T-cell (primary cell): ENCODE measurements at regions not wholly inside any gene's neighbourhood (a gene's known extent, or its start where the extent isn't known, plus 50 kb on each side); places are given as distances from the start of the nearest gene placed in this dataset.

ENCODE experiments used
- ATAC-seq, 4 experiments: fragments of 200-7000 bp in 3 of 4; fragments of 150-1000 bp in 1 of 4; cut with Tn5 transposase; replicated peaks in 1 of 4; 1 replicate in 3 of 4; 2 replicates in 1 of 4; pipeline ENCODE4 v1.10.0; 2021; ENCODE audit warnings: moderate library complexity in 3 of 4, mild to moderate bottlenecking in 2 of 4, moderate number of reproducible peaks in 1 of 4
- CTCF ChIA-PET, 2 donors: fragments of 300-600 bp; sonication (Branson Sonifier 250); formaldehyde crosslinking; loops; one replicate each; lab custom pipeline; 2022; ENCODE audit warnings: antibody characterized with exemption in 2 of 2; lab: Charles Lee
- POLR2A ChIA-PET, 2 donors: fragments of 300-600 bp; sonication (Branson Sonifier 250); formaldehyde crosslinking; loops; one replicate each; lab custom pipeline; 2022; ENCODE audit warnings: antibody characterized with exemption in 2 of 2; lab: Charles Lee
- DNase-seq, 35 experiments: peaks; one replicate each; pipeline versions ENCODE4 v3.0.0 to v3.0.0-alpha.2; 2013 to 2023
- H3K27ac ChIP-seq: one replicate; pipeline ENCODE4 v1.5.1; 2013; ENCODE audit warnings: low read length
- H3K27me3 ChIP-seq, 2 experiments: replicated peaks in 1 of 2; 1 replicate in 1 of 2; 2 replicates in 1 of 2; pipeline versions ENCODE4 v1.6.1 to v1.7.0; 2013; ENCODE audit warnings: low read length in 1 of 2, mixed read lengths in 1 of 2; ENCODE audit not compliant: control insufficient read depth in 2 of 2, insufficient read depth in 2 of 2; ENCODE audit errors: extremely low read depth in 1 of 2
- H3K36me3 ChIP-seq, 2 donors: 1 replicate in 1 of 2; 2 replicates in 1 of 2; pipeline versions ENCODE4 v1.6.1 to v1.7.0; 2013; ENCODE audit warnings: low read length in 1 of 2; ENCODE audit not compliant: control insufficient read depth in 2 of 2, insufficient read depth in 1 of 2; ENCODE audit errors: extremely low read depth in 1 of 2
- H3K4me1 ChIP-seq, 2 experiments: 1 replicate in 1 of 2; 2 replicates in 1 of 2; pipeline versions ENCODE4 v1.6.1 to v1.7.0; 2013; ENCODE audit warnings: low read length in 2 of 2, mixed read lengths in 1 of 2; ENCODE audit not compliant: insufficient read depth in 2 of 2, control insufficient read depth in 1 of 2; ENCODE audit errors: extremely low read depth in 1 of 2
- H3K4me3 ChIP-seq, 2 donors: 1 replicate in 1 of 2; 2 replicates in 1 of 2; pipeline versions ENCODE4 v1.5.1 to v1.7.0; 2013; ENCODE audit warnings: mild to moderate bottlenecking in 2 of 2, low read length in 1 of 2, moderate library complexity in 1 of 2; ENCODE audit not compliant: control insufficient read depth in 1 of 2; ENCODE audit errors: extremely low read depth in 1 of 2
- H3K9me3 ChIP-seq: 2 replicates; pipeline ENCODE4 v1.7.0; 2013
- H3K27ac Mint-ChIP-seq, 2 donors: one replicate each; pipeline ENCODE4 v1.8.0; 2020 to 2021; ENCODE audit warnings: mild to moderate bottlenecking in 2 of 2, mixed read lengths in 2 of 2
- H3K27me3 Mint-ChIP-seq, 2 donors: one replicate each; pipeline ENCODE4 v1.8.0; 2021 to 2022; ENCODE audit warnings: mixed read lengths in 2 of 2
- H3K36me3 Mint-ChIP-seq: one replicate; pipeline ENCODE4 v1.8.0; 2021; ENCODE audit warnings: mixed read lengths
- H3K4me1 Mint-ChIP-seq, 3 donors: one replicate each; pipeline ENCODE4 v1.8.0; 2020 to 2022; ENCODE audit warnings: mixed read lengths in 3 of 3, mild to moderate bottlenecking in 1 of 3
- H3K4me3 Mint-ChIP-seq, 3 donors: one replicate each; pipeline ENCODE4 v1.8.0; 2020 to 2022; ENCODE audit warnings: mild to moderate bottlenecking in 3 of 3, mixed read lengths in 3 of 3, moderate library complexity in 3 of 3
- H3K9me3 Mint-ChIP-seq, 3 donors: one replicate each; pipeline ENCODE4 v1.8.0; 2020 to 2022; ENCODE audit warnings: mixed read lengths in 3 of 3
- WGBS: methylation state at CpG from one replicate; pipeline ENCODE4 v1.1.5; 2013; ENCODE audit warnings: missing lambda C conversion rate; ENCODE audit not compliant: insufficient coverage; 5-methylcytosine and 5-hydroxymethylcytosine counted together

- H3K9me3 ChIP-seq, result no peaks in the 10 kb centered on the region
- H3K4me1 Mint-ChIP-seq, result no peaks in the 10 kb centered on the region
- H3K27ac Mint-ChIP-seq, result no peak overlapping the region
- no peak overlapping the region for H3K27ac ChIP-seq
- 93% methylated on average over 3 of the region's 3 CpGs for WGBS
- no peaks in the 10 kb centered on the region for H3K4me1 ChIP-seq
- ChIA-PET CTCF (no interaction called here), POLR2A (no interaction called here)
- DNase-seq, result no peak
- ATAC-seq, result no peak
- no peaks in the 10 kb centered on the region for H3K36me3 ChIP-seq
- H3K9me3 Mint-ChIP-seq, result peaks cover 5 to 13% (median 13%) of the 10 kb centered on the region in 3 donors
- no peak overlapping the region for H3K4me3 Mint-ChIP-seq
- H3K27me3 ChIP-seq, result no peaks in the 10 kb centered on the region
- H3K36me3 Mint-ChIP-seq, result no peaks in the 10 kb centered on the region
- H3K27me3 Mint-ChIP-seq, result no peaks in the 10 kb centered on the region
- H3K4me3 ChIP-seq, result no peak overlapping the region
Observed at GRCh38 chr16:76226481-76226880, 50.7 kb upstream of the CNTNAP4 start.
